Embryonic facial prominence (tissue), 1 donor: ENCODE measurements at regions not wholly inside any gene's neighbourhood (a gene's known extent, or its start where the extent isn't known, plus 50 kb on each side); places are given as distances from the start of the nearest gene placed in this dataset.
"Not testable (repeated sequence)": the region's sequence is repeated elsewhere in the genome, so short reads cannot be mapped to it uniquely, and the experiment has no call there.

Experiments used
- DNase-seq: peaks from one replicate; pipeline ENCODE4 v3.0.0-alpha.2; 2016; ENCODE audit errors: extremely low spot score

DNA sequence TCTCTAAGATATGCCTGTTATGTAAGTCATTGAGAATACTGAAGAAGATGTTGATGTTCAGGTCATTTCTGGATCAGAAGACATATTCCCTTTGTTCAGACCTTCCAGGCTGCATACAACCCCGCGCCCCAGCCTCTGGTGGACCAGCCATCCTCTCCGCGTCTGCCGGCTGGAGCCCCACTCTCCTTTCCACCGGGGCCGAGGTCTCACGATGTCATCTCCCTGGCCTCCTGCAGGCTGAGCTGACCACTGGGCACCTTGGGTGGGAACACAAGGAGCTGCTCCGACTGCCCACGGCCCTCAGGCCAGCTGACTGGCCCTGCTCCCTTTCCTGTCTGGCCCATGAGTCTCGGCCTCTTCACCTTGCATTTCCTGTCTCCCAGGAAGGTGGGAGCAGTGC, 124.6 kb downstream of the SHANK2 start:
- no peak for DNase-seq

DNA sequence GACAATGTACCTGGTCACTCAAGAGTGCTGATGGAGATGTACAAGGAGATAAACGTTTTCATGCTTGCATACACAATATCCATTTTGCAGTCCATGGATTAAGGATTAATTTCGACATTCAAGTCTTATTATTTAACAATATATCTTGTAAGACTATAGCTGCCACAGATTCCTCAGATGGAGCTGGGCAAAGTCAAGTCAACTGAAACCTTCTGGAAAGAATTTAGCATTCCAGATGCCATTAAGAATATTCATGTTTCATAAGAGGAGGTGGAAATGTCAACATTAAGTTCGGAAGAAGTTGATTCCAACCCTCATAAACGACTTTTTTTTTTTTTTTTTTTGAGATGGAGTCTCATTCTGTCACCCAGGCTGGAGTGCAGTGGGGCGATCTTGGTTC, 126.0 kb downstream of the SHANK2 start:
- DNase-seq: not testable (repeated sequence)

DNA sequence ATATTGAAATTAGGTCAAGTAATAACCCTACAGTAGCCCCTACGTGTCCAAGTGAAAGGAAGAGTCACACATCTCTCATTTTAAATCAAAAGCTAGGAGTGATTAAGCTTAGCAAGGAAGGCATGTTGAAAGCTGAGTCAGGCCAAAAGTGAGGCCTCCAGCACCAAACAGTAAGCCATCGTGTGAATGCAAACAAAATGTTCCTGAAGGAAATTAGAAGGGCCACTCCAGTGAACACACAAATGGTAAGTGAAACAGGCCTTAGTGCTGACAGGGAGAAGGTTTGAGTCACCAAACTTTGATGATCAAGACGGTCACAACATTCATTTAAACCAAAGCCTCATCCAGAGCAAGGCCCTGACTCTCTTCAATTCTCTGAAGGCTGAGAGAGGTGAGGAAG, 127.2 kb downstream of the SHANK2 start:
- no peak for DNase-seq

- no peak for DNase-seq
Measured at GRCh38 chr11:71124127-71124526, 128.2 kb downstream of the SHANK2 start.

DNA sequence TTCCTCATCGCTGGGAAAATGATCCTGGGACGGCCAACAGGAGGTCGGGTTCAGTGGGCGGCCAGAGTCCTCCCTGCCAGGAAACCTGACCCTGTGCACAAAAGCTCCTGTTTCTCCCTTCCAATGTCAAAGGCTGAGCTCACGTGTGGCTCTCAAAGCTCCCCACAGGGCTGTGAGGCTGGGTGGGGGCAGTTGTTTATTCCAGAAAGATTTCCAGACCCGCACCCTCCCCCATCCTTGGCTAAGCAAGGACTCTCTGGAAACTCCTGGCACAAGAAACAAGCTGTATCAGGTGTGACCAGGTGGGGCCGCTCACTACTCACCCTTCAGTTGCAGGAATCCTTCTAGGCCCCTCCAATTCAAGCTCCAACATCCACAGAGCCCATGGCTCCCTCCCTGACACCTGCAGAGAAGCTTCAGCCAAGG, 131.9 kb downstream of the SHANK2 start:
- no peak for DNase-seq

DNA sequence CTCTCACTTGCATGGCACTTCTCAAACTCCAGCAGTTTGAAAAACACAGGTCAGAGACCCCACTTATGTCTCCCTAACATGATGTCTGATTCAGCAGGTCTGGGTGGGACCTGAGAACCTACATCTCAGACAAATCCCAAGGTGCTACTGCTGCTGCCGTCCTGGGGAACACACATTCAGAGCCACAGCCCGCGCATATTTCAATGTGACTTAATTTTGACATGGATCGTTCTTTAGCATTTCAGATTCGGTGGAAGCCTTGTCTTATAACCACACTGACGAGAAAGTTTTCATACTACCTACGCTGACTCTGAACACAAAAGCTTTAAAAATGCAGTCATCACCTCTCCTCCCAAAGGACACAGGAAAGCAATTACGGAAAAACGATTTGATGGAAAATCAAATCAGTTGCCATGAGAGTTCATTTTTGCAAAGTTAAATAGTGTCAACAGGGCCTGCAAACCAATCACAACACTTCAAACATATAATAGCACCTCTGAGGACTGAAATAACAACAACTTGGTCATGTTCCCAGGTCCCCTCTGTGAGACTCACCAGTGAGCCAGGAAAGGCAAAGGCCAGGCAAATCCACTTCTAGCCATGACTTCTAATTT, 132.6 kb downstream of the SHANK2 start:
- no peak for DNase-seq

DNA sequence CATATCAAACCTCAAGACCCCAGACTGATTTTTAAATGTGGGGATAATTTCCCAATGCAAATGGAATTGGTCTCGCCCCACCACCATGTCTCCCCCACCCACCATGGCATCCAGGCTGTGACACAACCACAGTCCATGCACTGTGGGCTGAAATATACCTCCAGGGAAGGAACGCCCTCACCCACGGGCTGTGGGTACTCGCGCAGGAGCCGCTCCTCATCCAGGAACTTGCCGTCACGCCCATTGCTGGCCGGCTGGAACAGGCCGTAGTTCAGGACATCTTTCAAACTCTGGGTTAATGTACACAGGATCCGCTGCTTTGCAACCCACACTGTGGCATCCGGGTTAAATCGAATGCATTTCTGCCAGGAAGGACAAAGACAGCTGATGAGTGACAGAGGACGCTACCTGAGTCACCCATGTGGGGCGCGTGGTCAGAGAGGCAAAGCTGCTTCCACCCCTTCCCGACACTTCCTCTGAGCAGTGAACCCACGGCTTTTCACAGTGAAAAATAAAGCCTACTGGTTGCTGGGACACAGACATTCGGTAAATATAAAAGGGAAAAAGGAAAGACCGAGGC, 133.6 kb downstream of the SHANK2 start:
- no peak for DNase-seq

DNA sequence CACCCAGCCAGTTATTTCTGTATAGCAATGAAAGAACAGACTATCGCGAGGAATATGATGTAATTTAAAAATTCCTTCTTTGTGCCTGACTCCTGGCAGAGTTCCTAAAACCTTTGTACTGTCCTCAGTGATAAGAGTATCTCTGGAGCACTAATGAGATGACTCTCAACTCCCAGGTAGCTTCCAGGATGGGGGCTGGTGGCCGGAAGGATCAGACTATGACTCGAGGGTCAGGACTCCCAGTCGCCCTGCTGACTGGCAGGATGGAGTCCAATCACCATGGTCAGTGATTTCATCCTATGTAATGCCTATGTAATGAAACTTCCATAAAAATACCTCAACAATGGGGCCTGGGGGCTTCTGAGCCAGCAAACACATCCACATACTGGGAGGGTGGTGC, 135.1 kb downstream of the SHANK2 start:
- no peak for DNase-seq

DNA sequence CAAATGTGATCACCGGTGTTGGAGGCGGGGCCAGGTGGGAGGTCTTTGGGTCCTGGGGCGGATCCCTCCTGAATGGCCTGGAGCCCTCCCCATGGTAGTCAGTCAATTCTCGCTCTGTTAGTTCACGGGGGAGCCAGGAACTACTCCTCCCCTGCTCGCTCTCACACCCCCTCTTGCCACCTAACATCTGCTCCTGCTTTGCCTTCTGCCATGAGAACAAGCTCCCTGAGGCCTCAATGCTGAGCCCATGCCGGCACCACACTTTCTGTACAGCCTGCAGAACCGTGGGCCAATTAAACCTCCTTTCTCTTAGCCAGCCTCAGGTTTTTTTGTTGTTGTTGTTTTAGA, 135.7 kb downstream of the SHANK2 start:
- DNase-seq: no peak

GRCh38 chr11:71115770-71116692, 136.3 kb downstream of the SHANK2 start:
- DNase-seq: no peak

GRCh38 chr11:71114124-71114851, 138.1 kb downstream of the SHANK2 start:
- DNase-seq: no peak

DNA sequence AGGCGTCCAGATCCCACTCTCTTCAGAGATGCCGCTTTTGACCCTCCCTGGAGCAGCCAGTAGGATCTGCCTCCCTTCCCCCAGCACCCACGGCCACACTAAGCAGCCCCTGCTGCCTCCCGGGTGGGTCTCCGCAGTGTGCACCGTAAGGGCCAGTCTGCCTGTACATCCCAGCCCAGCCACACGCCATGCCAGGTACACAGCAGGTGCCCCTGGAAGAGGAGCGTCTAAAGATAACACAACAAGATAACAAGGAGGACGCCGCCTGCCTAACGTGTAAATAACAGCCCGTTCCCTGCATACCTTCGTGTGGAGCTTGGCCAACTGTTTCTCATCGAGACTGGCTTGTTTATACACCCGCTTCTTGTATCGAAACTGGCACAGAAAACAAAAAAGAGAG, 139.4 kb downstream of the SHANK2 start:
- DNase-seq: no peak

GRCh38 chr11:71112454-71112853, 139.9 kb downstream of the SHANK2 start:
- no peak for DNase-seq

DNA sequence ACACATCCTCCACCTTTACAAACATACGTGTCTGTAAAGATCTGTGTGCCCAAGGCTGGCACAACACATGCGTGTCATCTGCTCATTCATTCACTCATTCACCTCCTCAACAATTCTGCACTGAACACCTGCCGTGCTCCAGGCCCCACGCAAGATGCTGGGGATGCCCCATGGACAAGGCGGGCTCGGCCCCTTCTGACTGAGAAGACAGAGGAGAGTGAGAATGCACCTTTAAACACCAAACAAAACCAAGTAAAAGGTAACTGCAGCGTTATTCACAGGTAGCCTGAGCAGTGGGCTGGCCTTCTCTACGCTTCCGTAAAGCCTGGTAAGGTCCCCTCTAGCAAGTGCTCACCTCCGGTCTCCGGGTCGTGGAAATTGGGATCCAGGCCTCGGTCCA, 142.8 kb downstream of the SHANK2 start:
- no peak for DNase-seq

GRCh38 chr11:71109186-71109585, 143.2 kb downstream of the SHANK2 start:
- DNase-seq: no peak

GRCh38 chr11:71108013-71108865, 144.1 kb downstream of the SHANK2 start:
- DNase-seq: no peak

GRCh38 chr11:71106671-71107070, 145.7 kb downstream of the SHANK2 start:
- no peak for DNase-seq

GRCh38 chr11:71103266-71103665, 149.1 kb downstream of the SHANK2 start:
- DNase-seq: no peak

- DNase-seq: no peak
Measured at GRCh38 chr11:71102251-71102995, 150.0 kb downstream of the SHANK2 start.

- no peak for DNase-seq
Measured at GRCh38 chr11:71101606-71102005, 150.8 kb downstream of the SHANK2 start.

DNA sequence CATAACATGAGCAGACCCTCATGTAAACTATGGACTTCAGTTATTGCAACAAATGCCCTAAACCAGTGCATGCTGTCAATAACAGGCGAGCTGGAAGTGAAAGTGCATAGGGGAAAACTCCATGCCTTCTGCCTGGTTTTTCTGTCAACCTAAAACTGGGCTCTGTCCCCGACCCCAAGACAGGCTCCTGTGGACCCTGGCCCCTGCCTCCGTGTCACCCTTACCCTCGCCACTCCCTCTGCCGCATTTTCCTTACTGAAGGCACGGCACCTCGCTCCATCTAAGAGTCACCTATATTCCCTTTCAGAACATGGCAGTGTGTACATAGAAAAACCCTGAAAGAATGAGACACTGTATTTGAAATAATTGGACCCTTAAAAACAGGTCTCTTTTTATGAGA, 151.3 kb downstream of the SHANK2 start:
- no peak for DNase-seq
